Erythroblast (primary cell): ENCODE measurements at regions not wholly inside any gene's neighbourhood (a gene's known extent, or its start where the extent isn't known, plus 50 kb on each side); places are given as distances from the start of the nearest gene placed in this dataset.

Experiments
- DNase-seq, 2 experiments: peaks; one replicate each; lab custom pipeline; 2025; lab: John Stamatoyannopoulos, UW
- GATA1 ChIP-seq: IDR thresholded peaks from 2 replicates; pipeline ENCODE4 v1.6.1; 2011; ENCODE audit warnings: low read depth, mild to moderate bottlenecking, control low read depth, low read length, moderate library complexity
- POLR2A ChIP-seq: IDR thresholded peaks from 2 replicates; pipeline ENCODE4 v1.6.1; 2011; ENCODE audit warnings: mild to moderate bottlenecking, low read length

- DNase-seq = no peak
- no peak for TF ChIP-seq POLR2A
- no peak for TF ChIP-seq GATA1
Measured at GRCh38 chr3:135310317-135310716, 515.3 kb downstream of the EPHB1 start.

- no peak for DNase-seq
- TF ChIP-seq GATA1 (no peak), POLR2A (no peak)
Measured at GRCh38 chr3:135311699-135312098, 516.6 kb downstream of the EPHB1 start.

DNA sequence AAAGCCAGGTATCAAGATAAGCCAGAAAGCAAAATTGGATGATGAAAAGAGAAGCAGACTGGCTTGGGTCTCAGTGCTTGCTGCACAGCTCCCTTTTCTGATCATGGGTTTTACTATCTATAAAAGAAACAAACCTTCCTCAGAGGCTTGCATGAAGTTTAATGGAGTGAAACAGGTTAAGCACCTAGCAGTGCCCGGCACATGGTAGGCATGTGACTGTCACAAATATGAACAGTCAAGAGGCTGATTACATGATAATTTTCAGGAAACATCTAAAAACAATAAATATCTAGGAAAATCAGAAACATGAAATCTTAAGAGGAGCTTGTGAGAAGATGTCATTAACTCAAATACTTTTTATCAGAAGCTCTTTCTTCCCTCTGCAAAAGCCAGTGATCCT is 519.2 kb downstream of the EPHB1 start:
- no peak for DNase-seq
- TF ChIP-seq POLR2A (no peak), GATA1 (no peak)

- TF ChIP-seq POLR2A (no peak), GATA1 (no peak)
- DNase-seq = no peak
Measured at GRCh38 chr3:135324301-135324700, 529.2 kb downstream of the EPHB1 start.

GRCh38 chr3:135325096-135325495 is 530.0 kb downstream of the EPHB1 start:
- TF ChIP-seq GATA1 (no peak), POLR2A (no peak)
- no peak for DNase-seq

- DNase-seq = no peak
- TF ChIP-seq GATA1 (no peak), POLR2A (no peak)
Measured at GRCh38 chr3:135325726-135326235, 530.7 kb downstream of the EPHB1 start.

DNA sequence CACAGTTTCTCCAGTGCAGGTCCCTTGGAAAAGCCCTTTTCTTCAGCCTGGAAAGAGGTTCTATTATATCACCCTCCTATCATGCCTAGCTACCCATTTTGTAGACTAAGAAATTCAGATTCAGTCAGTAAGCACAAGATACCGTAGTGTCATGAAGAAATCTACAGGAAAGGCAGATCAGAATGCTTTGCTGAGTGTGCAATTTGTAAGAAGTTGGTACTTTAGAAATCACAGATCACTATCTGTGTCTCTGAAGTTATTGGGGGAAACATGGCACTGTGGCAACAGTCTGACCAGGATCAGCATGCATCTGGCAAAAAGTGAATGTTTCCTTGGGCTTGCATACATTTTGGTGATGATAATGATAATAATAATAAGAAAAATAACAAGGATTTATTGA is 531.8 kb downstream of the EPHB1 start:
- no peak for TF ChIP-seq GATA1
- TF ChIP-seq POLR2A = no peak
- DNase-seq = no peak

DNA sequence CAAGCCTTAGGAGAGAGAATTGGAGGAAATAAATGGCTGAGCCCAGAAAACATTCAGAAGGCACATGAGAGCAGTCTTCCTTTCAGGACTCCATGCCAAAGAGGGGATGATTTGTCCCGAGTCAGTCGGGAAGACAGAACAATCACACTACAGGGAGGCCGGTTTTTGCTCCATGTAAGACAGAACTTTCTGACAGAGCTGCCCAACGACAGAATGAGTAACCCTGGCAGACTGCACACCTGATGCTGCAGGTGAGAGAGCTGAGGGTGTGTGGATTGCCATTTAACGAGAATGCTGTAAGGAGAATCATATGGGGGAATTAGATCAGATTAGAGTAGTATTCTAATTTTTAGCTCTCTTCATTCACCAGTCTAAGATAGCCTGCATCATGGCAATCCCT is 533.0 kb downstream of the EPHB1 start:
- TF ChIP-seq POLR2A = no peak
- no peak for TF ChIP-seq GATA1
- DNase-seq = no peak

DNA sequence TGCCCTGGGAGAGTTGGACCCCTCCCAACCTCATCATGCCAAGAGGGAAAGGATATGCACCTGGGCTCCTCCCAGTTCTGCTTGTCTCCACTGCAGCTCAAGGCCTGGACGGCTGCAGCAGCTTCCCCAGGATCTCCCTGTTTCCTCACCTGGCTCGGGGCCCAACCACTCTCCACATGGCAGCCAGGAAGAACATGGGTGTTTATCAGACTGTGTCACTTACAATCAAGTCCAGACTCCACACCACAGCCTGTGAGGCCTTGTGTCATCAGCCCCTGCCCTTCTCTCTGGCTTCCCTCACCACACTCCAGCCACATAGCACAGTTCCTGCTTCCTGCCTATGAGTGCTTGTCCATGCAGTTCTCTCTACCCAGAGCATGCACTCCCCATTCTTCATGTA is 534.4 kb downstream of the EPHB1 start:
- TF ChIP-seq GATA1 (no peak), POLR2A (no peak)
- no peak for DNase-seq

- DNase-seq = no peak
- no peak for TF ChIP-seq GATA1
- TF ChIP-seq POLR2A = no peak
Measured at GRCh38 chr3:135337192-135337591, 542.1 kb downstream of the EPHB1 start.

GRCh38 chr3:135348690-135349089 is 553.6 kb downstream of the EPHB1 start:
- no peak for DNase-seq
- no peak for TF ChIP-seq GATA1
- TF ChIP-seq POLR2A = no peak

GRCh38 chr3:135349254-135349948 is 554.3 kb downstream of the EPHB1 start:
- TF ChIP-seq POLR2A (no peak), GATA1 (no peak)
- no peak for DNase-seq

DNA sequence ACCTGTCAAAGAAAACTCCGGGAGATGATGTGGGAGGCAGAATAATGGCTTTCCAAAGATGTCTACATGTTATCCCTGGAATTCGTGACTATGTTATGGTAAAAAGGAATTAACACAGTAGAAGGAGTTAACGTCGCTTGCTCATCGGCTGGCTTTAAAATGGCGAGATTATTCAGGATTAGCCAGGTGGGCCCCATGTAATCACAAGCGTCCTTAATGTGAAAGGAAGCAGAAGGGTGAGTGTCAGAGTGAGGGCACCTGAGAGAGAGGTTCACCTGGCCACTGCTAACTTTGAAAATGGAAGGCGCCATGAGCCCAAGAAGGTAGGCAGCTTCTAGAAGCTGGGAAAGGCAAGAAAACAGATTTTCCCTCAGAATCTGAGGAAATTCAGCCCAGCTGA is 557.2 kb downstream of the EPHB1 start:
- no peak for DNase-seq
- TF ChIP-seq GATA1 (no peak), POLR2A (no peak)

DNA sequence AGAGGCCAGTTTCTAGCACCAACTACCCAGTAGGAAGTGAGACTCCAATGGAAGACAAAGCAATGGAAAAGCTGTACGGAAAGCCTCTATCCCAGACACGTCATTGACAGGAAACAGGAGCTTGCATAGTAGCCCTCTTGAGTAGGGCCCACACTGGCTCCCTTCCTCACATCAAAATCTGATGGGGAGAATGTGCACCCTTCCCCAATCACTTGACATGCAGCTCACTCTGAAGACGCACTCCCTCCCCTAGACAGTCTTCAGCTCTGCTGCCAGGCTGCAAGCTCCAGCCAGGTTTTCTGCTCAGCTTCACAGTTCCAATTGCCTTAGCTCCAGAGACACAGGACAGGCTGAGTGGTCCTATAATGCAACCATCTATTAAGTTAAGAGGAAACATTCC is 567.8 kb downstream of the EPHB1 start:
- TF ChIP-seq GATA1 = no peak
- TF ChIP-seq POLR2A = no peak
- DNase-seq = no peak

DNA sequence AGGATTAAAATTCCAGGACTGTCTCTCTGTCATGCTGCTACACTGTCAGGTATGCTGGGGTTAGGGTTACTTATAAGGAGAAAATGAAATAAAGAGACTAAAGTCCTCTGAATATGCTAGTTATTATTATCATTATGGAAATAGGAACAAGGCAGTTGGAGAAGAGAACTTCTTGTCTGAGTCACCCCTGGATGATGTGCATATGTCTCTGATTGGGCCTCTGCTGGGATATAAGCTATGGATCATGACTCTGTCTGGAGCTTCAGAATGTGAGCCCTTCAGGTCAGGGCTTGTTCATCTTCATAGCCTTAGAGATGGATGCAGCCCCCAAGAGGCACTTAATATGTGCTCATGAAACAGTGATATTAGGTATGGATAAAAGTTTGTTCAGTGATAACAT is 569.6 kb downstream of the EPHB1 start:
- no peak for TF ChIP-seq GATA1
- TF ChIP-seq POLR2A = no peak
- no peak for DNase-seq
